DND-41 (cell line): ENCODE measurements at regions not wholly inside any gene's neighbourhood (a gene's known extent, or its start where the extent isn't known, plus 50 kb on each side); places are given as distances from the start of the nearest gene placed in this dataset.

ENCODE experiments used
- ATAC-seq: fragments of 200-7000 bp; cut with Tn5 transposase; 3 replicates; pipeline ENCODE4 v1.9.1; 2021; ENCODE audit warnings: low read depth; ENCODE audit not compliant: insufficient read depth
- DNase-seq: peaks from one replicate; pipeline ENCODE4 v3.0.0-alpha.2; 2020
- H2AFZ ChIP-seq: 2 replicates; pipeline ENCODE4 v1.6.0; 2012; ENCODE audit warnings: low read depth, low read length
- H3K27ac ChIP-seq: 2 replicates; pipeline ENCODE4 v1.5.1; 2012; ENCODE audit warnings: low read length, inconsistent platforms
- H3K27me3 ChIP-seq: fragments of 200-600 bp; sonication (generic); 2 replicates; pipeline ENCODE4 v1.6.0; 2012; ENCODE audit warnings: low read length, mild to moderate bottlenecking, inconsistent platforms; ENCODE audit not compliant: insufficient read depth, poor library complexity
- H3K36me3 ChIP-seq: 2 replicates; pipeline ENCODE4 v1.5.1; 2012; ENCODE audit warnings: low read length, inconsistent platforms; ENCODE audit not compliant: insufficient read depth
- H3K4me1 ChIP-seq: 2 replicates; pipeline ENCODE4 v1.5.1; 2012; ENCODE audit warnings: mild to moderate bottlenecking, low read length; ENCODE audit not compliant: insufficient read depth
- H3K4me2 ChIP-seq: 2 replicates; pipeline ENCODE4 v1.6.0; 2012; ENCODE audit warnings: mild to moderate bottlenecking, moderate library complexity, low read length, inconsistent platforms; ENCODE audit not compliant: insufficient read depth
- H3K4me3 ChIP-seq, 2 experiments: fragments of 200-600 bp in 1 of 2; shearing (Covaris generic) in 1 of 2; 2 replicates each; pipeline ENCODE4 v1.5.1; 2012 to 2016; ENCODE audit warnings: inconsistent platforms in 2 of 2, low read length in 2 of 2, mild to moderate bottlenecking in 2 of 2, low read depth in 1 of 2, moderate library complexity in 1 of 2
- H3K79me2 ChIP-seq: 2 replicates; pipeline ENCODE4 v1.6.0; 2012; ENCODE audit warnings: low read length, inconsistent platforms; ENCODE audit not compliant: insufficient read depth
- H3K9ac ChIP-seq: 2 replicates; pipeline ENCODE4 v1.6.0; 2012; ENCODE audit warnings: low read depth, mild to moderate bottlenecking, inconsistent platforms, low read length, moderate library complexity
- H3K9me3 ChIP-seq: 2 replicates; pipeline ENCODE4 v1.5.1; 2012; ENCODE audit warnings: low read length, moderate library complexity, mild to moderate bottlenecking, inconsistent platforms; ENCODE audit not compliant: insufficient read depth, severe bottlenecking
- H4K20me1 ChIP-seq: 2 replicates; pipeline ENCODE4 v1.6.0; 2012; ENCODE audit warnings: low read length; ENCODE audit not compliant: insufficient read depth
- EZH2 ChIP-seq: IDR thresholded peaks from 3 replicates; pipeline ENCODE4 v1.6.1; 2012; ENCODE audit warnings: borderline replicate concordance, low read depth, mild to moderate bottlenecking, moderate library complexity, low read length, inconsistent platforms; ENCODE audit not compliant: severe bottlenecking
- TF ChIP-seq, protein P1 (sequence below): IDR thresholded peaks from 2 replicates; pipeline ENCODE4 v1.5.1; 2012; ENCODE audit warnings: borderline replicate concordance, low read length, moderate library complexity, mild to moderate bottlenecking; ENCODE audit not compliant: poor library complexity, severe bottlenecking; ENCODE audit errors: extremely low read depth

DNA sequence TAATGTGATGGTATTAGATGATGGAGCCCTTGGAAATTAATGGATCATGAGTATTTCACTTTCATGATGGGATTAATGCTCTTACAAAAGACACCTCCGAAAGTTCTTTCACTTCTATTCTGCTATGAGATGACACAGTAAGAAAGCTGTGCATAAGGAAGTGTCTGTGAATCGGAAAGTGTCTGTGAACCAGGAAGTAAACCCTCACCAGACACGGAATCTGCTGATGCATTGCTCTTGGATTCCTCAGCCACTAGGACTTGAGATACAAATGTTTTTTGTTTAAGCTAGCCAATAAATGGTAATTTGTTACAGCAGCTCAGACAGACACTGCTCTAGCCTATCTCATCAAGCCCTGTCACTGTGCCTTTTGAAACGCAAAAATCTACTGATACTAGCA is 440.4 kb upstream of the PRR20A start:
- TF ChIP-seq EZH2: no peak
- TF ChIP-seq, protein P1, sequence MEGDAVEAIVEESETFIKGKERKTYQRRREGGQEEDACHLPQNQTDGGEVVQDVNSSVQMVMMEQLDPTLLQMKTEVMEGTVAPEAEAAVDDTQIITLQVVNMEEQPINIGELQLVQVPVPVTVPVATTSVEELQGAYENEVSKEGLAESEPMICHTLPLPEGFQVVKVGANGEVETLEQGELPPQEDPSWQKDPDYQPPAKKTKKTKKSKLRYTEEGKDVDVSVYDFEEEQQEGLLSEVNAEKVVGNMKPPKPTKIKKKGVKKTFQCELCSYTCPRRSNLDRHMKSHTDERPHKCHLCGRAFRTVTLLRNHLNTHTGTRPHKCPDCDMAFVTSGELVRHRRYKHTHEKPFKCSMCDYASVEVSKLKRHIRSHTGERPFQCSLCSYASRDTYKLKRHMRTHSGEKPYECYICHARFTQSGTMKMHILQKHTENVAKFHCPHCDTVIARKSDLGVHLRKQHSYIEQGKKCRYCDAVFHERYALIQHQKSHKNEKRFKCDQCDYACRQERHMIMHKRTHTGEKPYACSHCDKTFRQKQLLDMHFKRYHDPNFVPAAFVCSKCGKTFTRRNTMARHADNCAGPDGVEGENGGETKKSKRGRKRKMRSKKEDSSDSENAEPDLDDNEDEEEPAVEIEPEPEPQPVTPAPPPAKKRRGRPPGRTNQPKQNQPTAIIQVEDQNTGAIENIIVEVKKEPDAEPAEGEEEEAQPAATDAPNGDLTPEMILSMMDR: no peak
- Histone ChIP-seq H3K9me3 (no peaks in the 10 kb centered on the region), H3K4me2 (no peak overlapping the region), H3K36me3 (no peaks in the 10 kb centered on the region), H3K9ac (no peak overlapping the region), H3K4me3 (no peak overlapping the region), H3K79me2 (no peaks in the 10 kb centered on the region), H3K27me3 (no peaks in the 10 kb centered on the region), H3K4me1 (no peaks in the 10 kb centered on the region), H2AFZ (no peak overlapping the region), H3K27ac (no peak overlapping the region), H4K20me1 (no peaks in the 10 kb centered on the region)
- DNase-seq (no peak), ATAC-seq (no peak)

DNA sequence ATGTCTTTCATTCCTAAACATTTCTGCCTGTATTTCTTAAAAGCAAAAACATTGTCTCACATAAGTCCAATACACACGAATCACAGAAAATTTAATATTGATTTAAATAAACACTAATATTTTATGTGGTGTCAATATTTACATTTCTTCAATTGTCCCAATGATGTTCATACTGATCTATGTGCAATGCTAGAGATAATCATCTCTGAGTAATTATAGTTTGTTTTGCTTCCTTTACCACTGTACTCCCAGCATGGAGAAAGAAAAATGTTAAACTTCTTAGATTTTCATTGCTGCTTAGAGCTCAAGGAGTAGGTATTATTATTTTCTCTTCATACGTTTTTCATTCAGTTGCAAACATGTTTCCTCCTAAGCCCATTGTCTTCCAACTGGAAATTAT is 434.2 kb upstream of the PRR20A start:
- no peaks in the 10 kb centered on the region for H3K9me3 ChIP-seq
- DNase-seq (no peak), ATAC-seq (no peak)
- H2AFZ ChIP-seq: no peak overlapping the region
- H3K4me2 ChIP-seq: no peak overlapping the region
- no peak overlapping the region for H3K27ac ChIP-seq
- no peak overlapping the region for H3K9ac ChIP-seq
- no peaks in the 10 kb centered on the region for H3K79me2 ChIP-seq
- TF ChIP-seq EZH2: no peak
- TF ChIP-seq, protein P1: no peak
- H4K20me1 ChIP-seq: no peaks in the 10 kb centered on the region
- no peaks in the 10 kb centered on the region for H3K36me3 ChIP-seq
- H3K27me3 ChIP-seq: no peaks in the 10 kb centered on the region
- H3K4me1 ChIP-seq: no peaks in the 10 kb centered on the region
- no peak overlapping the region for H3K4me3 ChIP-seq

DNA sequence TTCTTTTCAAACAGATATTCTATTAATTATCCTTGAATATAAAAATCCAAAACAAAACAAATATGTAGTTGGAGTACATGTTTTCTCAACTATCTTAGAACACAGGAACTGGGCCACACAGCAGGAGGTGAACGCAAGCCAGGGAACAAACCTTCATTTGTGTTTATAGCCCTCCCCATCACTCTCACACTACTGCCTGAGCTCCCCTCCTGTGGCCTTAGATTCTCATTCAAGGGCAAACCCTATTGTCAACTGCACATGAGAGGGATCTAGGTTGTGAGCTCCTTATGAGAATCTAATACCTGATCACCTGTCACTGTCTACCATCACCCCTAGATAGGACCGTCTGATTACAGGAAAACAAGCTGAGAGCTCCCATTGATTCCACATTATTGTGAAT is 427.1 kb upstream of the PRR20A start:
- DNase-seq: no peak
- H3K9ac ChIP-seq: no peak overlapping the region
- no peaks in the 10 kb centered on the region for H3K9me3 ChIP-seq
- no peak overlapping the region for H3K4me2 ChIP-seq
- ATAC-seq: no peak
- H2AFZ ChIP-seq: no peak overlapping the region
- no peaks in the 10 kb centered on the region for H3K36me3 ChIP-seq
- TF ChIP-seq, protein P1: no peak
- H3K27ac ChIP-seq: no peak overlapping the region
- H3K27me3 ChIP-seq: no peaks in the 10 kb centered on the region
- H3K4me1 ChIP-seq: no peaks in the 10 kb centered on the region
- no peaks in the 10 kb centered on the region for H4K20me1 ChIP-seq
- H3K79me2 ChIP-seq: no peaks in the 10 kb centered on the region
- H3K4me3 ChIP-seq: no peak overlapping the region

DNA sequence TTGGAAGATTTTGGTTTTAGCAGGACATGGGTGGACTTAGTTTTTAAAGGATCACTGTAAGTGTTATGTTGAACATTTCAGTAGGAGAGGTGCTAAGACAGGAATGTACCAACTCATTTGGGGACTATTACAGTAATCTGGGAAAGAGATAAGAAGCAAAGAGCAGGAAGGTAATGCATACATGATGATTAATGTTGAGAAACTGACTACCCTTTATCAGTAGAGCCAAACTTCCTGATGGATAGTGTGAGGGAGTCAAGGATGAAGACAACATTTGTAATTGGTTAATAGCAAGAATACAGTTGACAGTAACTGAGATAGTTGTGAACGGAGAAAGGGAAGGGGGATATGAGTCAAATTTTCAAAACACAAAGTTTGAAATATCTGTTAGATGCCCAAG is 421.9 kb upstream of the PRR20A start:
- H3K4me2 ChIP-seq: no peak overlapping the region
- no peaks in the 10 kb centered on the region for H3K79me2 ChIP-seq
- H3K9me3 ChIP-seq: no peaks in the 10 kb centered on the region
- DNase-seq: no peak
- H3K4me3 ChIP-seq: no peak overlapping the region
- H3K36me3 ChIP-seq: no peaks in the 10 kb centered on the region
- TF ChIP-seq EZH2: no peak
- TF ChIP-seq, protein P1: no peak
- H2AFZ ChIP-seq: no peak overlapping the region
- no peak overlapping the region for H3K9ac ChIP-seq
- no peaks in the 10 kb centered on the region for H4K20me1 ChIP-seq
- no peak for ATAC-seq
- no peak overlapping the region for H3K27ac ChIP-seq
- H3K27me3 ChIP-seq: no peaks in the 10 kb centered on the region
- no peaks in the 10 kb centered on the region for H3K4me1 ChIP-seq
